K562 (cell line): ENCODE measurements at regions not wholly inside any gene's neighbourhood (a gene's known extent, or its start where the extent isn't known, plus 50 kb on each side); places are given as distances from the start of the nearest gene placed in this dataset.

Experiments
- ATAC-seq: fragments of 200-7000 bp; cut with Tn5 transposase; 3 replicates; pipeline ENCODE4 v1.9.1; 2020; ENCODE audit warnings: moderate library complexity
- BruUV-seq: library from RNA; stranded (reverse); fragments of 400-500 nt; replicated peaks from 2 replicates; lab custom pipeline; 2021; lab: Mats Ljungman, UMichigan
- CTCF ChIA-PET: fragments of 300-600 bp; formaldehyde crosslinking; extraction: SDS; loops from one replicate; lab custom pipeline; 2021; ENCODE audit warnings: low intra/inter-chr PET ratio; lab: Yijun Ruan, JAX
- POLR2A ChIA-PET: fragments of 300-600, 350-650 bp; sonication (Branson Sonifier 250); formaldehyde crosslinking; extraction: SDS; loops from one replicate; lab custom pipeline; 2021; ENCODE audit warnings: antibody characterized with exemption, inconsistent platforms; lab: Yijun Ruan, JAX
- DNase-seq, 4 experiments: peaks; one replicate each; pipeline versions ENCODE4 v3.0.0 to v3.0.0-alpha.2; 2011 to 2018; ENCODE audit warnings: low spot score in 3 of 4, mixed read lengths in 3 of 4; ENCODE audit errors: extremely low read depth in 1 of 4
- FAIRE-seq: peaks from 2 replicates; lab custom pipeline; 2011; peaks lifted over from hg19 to GRCh38; lab: Jason Lieb, UNC
- H2AFZ ChIP-seq: 2 replicates; pipeline ENCODE4 v1.6.0; 2011; ENCODE audit warnings: low read depth, low read length, control low read depth, inconsistent platforms
- H3K27ac ChIP-seq: fragments of 200-600 bp; 3 replicates; pipeline ENCODE4 v1.8.0; 2011; ENCODE audit warnings: low read depth, mild to moderate bottlenecking, control low read depth, inconsistent platforms, low read length, moderate library complexity, mixed read lengths; ENCODE audit errors: extremely low read depth
- H3K27me3 ChIP-seq, 2 experiments: fragments of 300-600 bp in 1 of 2; 2 replicates in 1 of 2; 3 replicates in 1 of 2; pipeline versions ENCODE4 v1.6.0 to v1.8.0; 2011; ENCODE audit warnings: inconsistent platforms in 2 of 2, low read length in 2 of 2, mild to moderate bottlenecking in 1 of 2, mixed read lengths in 1 of 2, moderate library complexity in 1 of 2; ENCODE audit not compliant: control insufficient read depth in 2 of 2, insufficient read depth in 2 of 2
- H3K36me3 ChIP-seq: fragments of 300-600 bp; 3 replicates; pipeline ENCODE4 v1.8.0; 2011; ENCODE audit warnings: mild to moderate bottlenecking, low read length, inconsistent platforms; ENCODE audit not compliant: control insufficient read depth, insufficient read depth
- H3K4me1 ChIP-seq, 2 experiments: fragments of 200-600 bp in 1 of 2; replicated peaks in 1 of 2; 2 replicates in 1 of 2; 3 replicates in 1 of 2; pipeline versions ENCODE4 v1.5.1 to v1.8.0; 2011; ENCODE audit warnings: inconsistent platforms in 2 of 2, low read length in 2 of 2, mild to moderate bottlenecking in 1 of 2, mixed read lengths in 1 of 2, moderate library complexity in 1 of 2; ENCODE audit not compliant: control insufficient read depth in 2 of 2, insufficient read depth in 2 of 2
- H3K4me2 ChIP-seq: 2 replicates; pipeline ENCODE4 v1.6.1; 2011; ENCODE audit warnings: low read length, control low read depth, inconsistent platforms, mixed read lengths; ENCODE audit not compliant: insufficient read depth
- H3K4me3 ChIP-seq: fragments of 200-600 bp; sonication (generic), shearing (Covaris generic); 2 replicates; pipeline ENCODE4 v1.5.1; 2016; ENCODE audit warnings: control low read depth, inconsistent platforms
- H3K79me2 ChIP-seq: fragments of 200-600 bp; 3 replicates; pipeline ENCODE4 v1.8.0; 2011; ENCODE audit warnings: low read length, inconsistent platforms; ENCODE audit not compliant: control insufficient read depth, insufficient read depth
- H3K9ac ChIP-seq, 2 experiments: 2 replicates each; pipeline versions ENCODE4 v1.6.0 to v1.6.1; 2011; ENCODE audit warnings: low read depth in 2 of 2, low read length in 2 of 2, control low read depth in 1 of 2, inconsistent platforms in 1 of 2, mild to moderate bottlenecking in 1 of 2, mixed read lengths in 1 of 2; ENCODE audit not compliant: insufficient read depth in 1 of 2
- H3K9me1 ChIP-seq: one replicate; pipeline ENCODE4 v1.6.0; 2011; ENCODE audit warnings: inconsistent platforms, mild to moderate bottlenecking, low read length, moderate library complexity; ENCODE audit not compliant: control insufficient read depth, insufficient read depth
- H3K9me3 ChIP-seq: replicated peaks from 2 replicates; pipeline ENCODE4 v1.5.1; 2011; ENCODE audit warnings: low read depth, low read length, inconsistent platforms; ENCODE audit not compliant: control insufficient read depth, insufficient read depth
- H4K20me1 ChIP-seq: replicated peaks from 2 replicates; pipeline ENCODE4 v1.6.1; 2011; ENCODE audit warnings: low read length, inconsistent platforms, mixed read lengths; ENCODE audit not compliant: control insufficient read depth, insufficient read depth
- BHLHE40 ChIP-seq: IDR thresholded peaks from 2 replicates; pipeline ENCODE4 v1.6.1; 2011; ENCODE audit warnings: low read length, improper control_type of control experiment
- CREM ChIP-seq: IDR thresholded peaks from 2 replicates; pipeline ENCODE4 v1.6.1; 2014; ENCODE audit warnings: antibody characterized with exemption, low read depth
- E4F1 ChIP-seq: fragments of 250-450 bp; sonication (Bioruptor Pico); IDR thresholded peaks from 2 replicates; pipeline ENCODE4 v1.5.0; 2021; ENCODE audit warnings: mild to moderate bottlenecking, borderline replicate concordance
- HDAC3 ChIP-seq: fragments of 450-650 bp; IDR thresholded peaks from 2 replicates; pipeline ENCODE4 v1.6.1; 2018; ENCODE audit warnings: borderline replicate concordance, mild to moderate bottlenecking, moderate library complexity; ENCODE audit not compliant: partially characterized antibody
- KDM5B ChIP-seq: fragments of 200-600 bp; sonication (generic); IDR thresholded peaks from 2 replicates; pipeline ENCODE4 v1.6.1; 2012; ENCODE audit warnings: low read depth, mild to moderate bottlenecking, moderate library complexity, low read length, control low read depth, inconsistent platforms; ENCODE audit not compliant: insufficient replicate concordance
- LARP7 ChIP-seq: fragments of 450-650 bp; IDR thresholded peaks from 2 replicates; pipeline ENCODE4 v1.6.1; 2016
- NR2F6 ChIP-seq: fragments of 450-650 bp; formaldehyde crosslinking; IDR thresholded peaks from 2 replicates; pipeline ENCODE4 v1.4.0; 2020; ENCODE audit warnings: mild to moderate bottlenecking
- RHOXF2B ChIP-seq: fragments of 250-450 bp; sonication (Bioruptor Pico); conservative IDR thresholded peaks from 2 replicates; pipeline ENCODE4 v1.5.1; 2021
- SAP30 ChIP-seq: fragments of 200-600 bp; sonication (generic); IDR thresholded peaks from 2 replicates; pipeline ENCODE4 v1.6.1; 2012; ENCODE audit warnings: borderline replicate concordance, low read depth, mild to moderate bottlenecking, moderate library complexity, low read length, control low read depth, inconsistent platforms; ENCODE audit not compliant: insufficient read depth, poor library complexity, severe bottlenecking
- SETDB1 ChIP-seq: IDR thresholded peaks from one replicate; pipeline ENCODE4 v1.6.1; 2012; ENCODE audit warnings: low read length, control low read depth, inconsistent platforms
- SIRT6 ChIP-seq: IDR thresholded peaks from one replicate; pipeline ENCODE4 v1.6.1; 2012; ENCODE audit warnings: low read depth, mild to moderate bottlenecking, control low read depth, inconsistent platforms, low read length, moderate library complexity
- SMAD2 ChIP-seq: fragments of 150-350 bp; IDR thresholded peaks from 2 replicates; pipeline ENCODE4 v1.6.1; 2014; ENCODE audit warnings: low read depth, mild to moderate bottlenecking, low read length
- SMARCB1 ChIP-seq: IDR thresholded peaks from 2 replicates; pipeline ENCODE4 v1.6.1; 2011; ENCODE audit warnings: improper control_type of control experiment, low read depth; ENCODE audit not compliant: insufficient read length
- USF1 ChIP-seq: sonication (generic); formaldehyde crosslinking; IDR thresholded peaks from 2 replicates; pipeline ENCODE4 v1.9.0; 2022; ENCODE audit warnings: mild to moderate bottlenecking, missing genetic modification reagents
- ZKSCAN3 ChIP-seq: fragments of 250-450 bp; sonication (Bioruptor Pico); IDR thresholded peaks from 2 replicates; pipeline ENCODE4 v1.4.0; 2020
- ZNF134 ChIP-seq: fragments of 250-450 bp; sonication (Bioruptor Pico); conservative IDR thresholded peaks from 2 replicates; pipeline ENCODE4 v1.4.0; 2020
- WGBS: fragments of 100-300 bp; shearing (Covaris generic); methylation state at CpG from one replicate; pipeline ENCODE4 v1.1.6; 2016; ENCODE audit warnings: low coverage, mixed read lengths; ENCODE audit not compliant: insufficient coverage; ENCODE audit errors: missing lambda C conversion rate; 5-methylcytosine and 5-hydroxymethylcytosine counted together
- in situ Hi-C: fragments of 300-500 bp; cut with MboI; formaldehyde crosslinking; loops from 4 replicates; pipeline ENCODE4 v1.15.0; 2018; ENCODE audit warnings: inconsistent platforms, mixed read lengths
- intact Hi-C: fragments of 100-400 bp; cut with micrococcal nuclease; formaldehyde crosslinking; loops from 2 replicates; pipeline ENCODE4 v1.14.2; 2022

- WGBS = 0% methylated on average over 1 of the region's 1 CpG
These were observed 824.8 kb upstream of the SOX9 start for GRCh38 chr17:71296005-71296404.

More at GRCh38 chr17:71296005-71296404, 824.8 kb upstream of the SOX9 start:
- H3K27me3 ChIP-seq = no peaks in the 10 kb centered on the region
- intact Hi-C loops (no loop called here), in situ Hi-C loops (no loop called here)
- no peak overlapping the region for H3K4me3 ChIP-seq
- ATAC-seq (no peak), FAIRE-seq (no peak), DNase-seq (no peak)
- no TSS peak for BruUV-seq
- H3K27ac ChIP-seq = no peak overlapping the region
- H3K36me3 ChIP-seq = no peaks in the 10 kb centered on the region
- POLR2A ChIA-PET = no interaction called here
- no peaks in the 10 kb centered on the region for H3K4me1 ChIP-seq
- TF ChIP-seq NR2F6 (CRISPR knock-in tag) (no peak), HDAC3 (no peak), LARP7 (no peak), SMARCB1 (no peak), SETDB1 (no peak), ZKSCAN3 (CRISPR knock-in tag) (no peak), USF1 (CRISPR knock-in tag) (no peak), RHOXF2B (CRISPR knock-in tag) (no peak), E4F1 (CRISPR knock-in tag) (no peak), SAP30 (no peak), BHLHE40 (no peak), SIRT6 (no peak), ZNF134 (CRISPR knock-in tag) (no peak), CREM (no peak), SMAD2 (no peak), KDM5B (no peak)
- no peaks in the 10 kb centered on the region for H3K79me2 ChIP-seq
- no peaks in the 10 kb centered on the region for H3K9me1 ChIP-seq
- no peaks in the 10 kb centered on the region for H3K9me3 ChIP-seq
- CTCF ChIA-PET = no interaction called here
- H3K9ac ChIP-seq = no peak overlapping the region
- H2AFZ ChIP-seq = no peak overlapping the region
- H4K20me1 ChIP-seq = no peaks in the 10 kb centered on the region
- no peak overlapping the region for H3K4me2 ChIP-seq
